Transverse colon (tissue), 4 donors: ENCODE measurements at regions not wholly inside any gene's neighbourhood (a gene's known extent, or its start where the extent isn't known, plus 50 kb on each side); places are given as distances from the start of the nearest gene placed in this dataset.

Experiments used
- DNase-seq: peaks from one replicate; pipeline ENCODE4 v3.0.0-alpha.2; 2019
- H3K27ac ChIP-seq, 4 donors: fragments of 200-600 bp; sonication (generic); 2 replicates each; pipeline ENCODE4 v1.5.1; 2016 to 2018; ENCODE audit warnings: inconsistent platforms in 4 of 4
- H3K27me3 ChIP-seq: fragments of 200-600 bp; sonication (generic); 2 replicates; pipeline ENCODE4 v1.5.1; 2017; ENCODE audit warnings: inconsistent platforms
- H3K36me3 ChIP-seq, 4 donors: fragments of 200-600 bp; sonication (generic); 2 replicates each; pipeline ENCODE4 v1.5.1; 2017 to 2019; ENCODE audit warnings: inconsistent platforms in 4 of 4
- H3K4me1 ChIP-seq, 4 donors: fragments of 200-600 bp; sonication (generic); 2 replicates each; pipeline ENCODE4 v1.5.1; 2017 to 2020; ENCODE audit warnings: inconsistent platforms in 4 of 4
- H3K4me3 ChIP-seq, 4 donors: fragments of 200-600 bp; sonication (generic); 1 replicate in 1 of 4; 2 replicates in 3 of 4; pipeline versions ENCODE4 v1.5.1 to v1.6.1; 2017 to 2019; ENCODE audit warnings: inconsistent platforms in 4 of 4
- H3K9me3 ChIP-seq, 2 donors: fragments of 200-600 bp; sonication (generic); 2 replicates each; pipeline ENCODE4 v1.5.1; 2017 to 2019; ENCODE audit warnings: inconsistent platforms in 2 of 2
- CTCF ChIP-seq, 5 experiments: fragments of 200-600 bp in 3 of 5; fragments of 450-650 bp in 2 of 5; sonication (generic) in 3 of 5; IDR thresholded peaks; 1 replicate in 2 of 5; 2 replicates in 3 of 5; pipeline ENCODE4 v1.5.1; 2016 to 2017; ENCODE audit warnings: antibody characterized with exemption in 5 of 5, inconsistent platforms in 3 of 5, mild to moderate bottlenecking in 2 of 5, moderate library complexity in 1 of 5
- EP300 ChIP-seq: sonication (generic); formaldehyde crosslinking; IDR thresholded peaks from one replicate; pipeline ENCODE4 v1.6.1; 2017; ENCODE audit warnings: antibody characterized with exemption, low read depth
- POLR2A ChIP-seq: fragments of 450-650 bp; IDR thresholded peaks from one replicate; pipeline ENCODE4 v1.6.1; 2016; ENCODE audit warnings: antibody characterized with exemption, mild to moderate bottlenecking, moderate library complexity
- POLR2AphosphoS5 ChIP-seq, 3 donors: sonication (generic); formaldehyde crosslinking; IDR thresholded peaks; one replicate each; pipeline ENCODE4 v1.6.1; 2016; ENCODE audit warnings: antibody characterized with exemption in 3 of 3
- WGBS, 2 donors: methylation state at CpG; one replicate each; pipeline ENCODE4 v1.1.5; 2018; ENCODE audit warnings: low coverage in 1 of 2; 5-methylcytosine and 5-hydroxymethylcytosine counted together
- in situ Hi-C, 4 donors: fragments of 200-750 bp; cut with MboI; loops; one replicate each; pipeline versions ENCODE4 v1.15.0 to v1.15.1; 2017; ENCODE audit warnings: low sequenced_read_pairs in 3 of 4, low pct_ligation_motif_present in 1 of 4, low pct_unique_long_range_greater_than_20kb in 1 of 4
- intact Hi-C: fragments of 100-400 bp; cut with DNase I; formaldehyde crosslinking; loops from one replicate; pipeline ENCODE4 v1.15.1; 2023; ENCODE audit warnings: low total_unique reads

- intact Hi-C loops = no loop called here
- H3K4me3 ChIP-seq = no peak overlapping the region
- no peaks in the 10 kb centered on the region for H3K27me3 ChIP-seq
- no peaks in the 10 kb centered on the region for H3K36me3 ChIP-seq
- TF ChIP-seq EP300 = no peak
- in situ Hi-C loops = no loop called here
- H3K9me3 ChIP-seq = no peaks in the 10 kb centered on the region
- no peak overlapping the region for H3K27ac ChIP-seq
- no peaks in the 10 kb centered on the region for H3K4me1 ChIP-seq
- DNase-seq = no peak
- WGBS, 2 donors = 67 to 73% methylated on average over 1 of the region's 1 CpG
Measured at GRCh38 chr10:36500266-36500665, 625.1 kb upstream of the ANKRD30A start.

DNA sequence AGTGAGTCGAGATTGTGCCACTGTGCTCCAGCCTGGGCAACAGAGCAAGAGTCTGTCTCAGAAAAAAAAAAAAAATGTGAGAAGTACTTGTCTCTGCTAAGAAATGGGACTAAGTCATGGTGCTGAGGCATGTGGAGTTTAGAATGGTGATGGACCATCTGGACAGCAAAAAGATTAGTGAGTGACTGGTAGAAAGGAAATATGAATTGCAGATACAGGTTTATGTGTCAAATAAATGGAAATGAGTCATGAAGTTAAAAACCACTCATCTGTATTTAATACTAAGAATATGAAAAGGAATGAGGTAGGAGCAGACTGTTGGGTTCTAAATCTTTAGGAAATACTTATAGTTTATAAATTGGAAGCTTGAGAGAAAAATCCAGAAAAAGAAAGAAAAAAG is 625.7 kb upstream of the ANKRD30A start:
- no peak overlapping the region for H3K27ac ChIP-seq
- no peak overlapping the region for H3K4me3 ChIP-seq
- intact Hi-C loops = no loop called here
- H3K4me1 ChIP-seq = no peaks in the 10 kb centered on the region
- no peaks in the 10 kb centered on the region for H3K9me3 ChIP-seq
- no peak for TF ChIP-seq CTCF (IDR thresholded peaks at IDR 0.05)
- TF ChIP-seq POLR2A = no peak
- no peaks in the 10 kb centered on the region for H3K27me3 ChIP-seq
- in situ Hi-C loops = no loop called here
- DNase-seq = no peak
- H3K36me3 ChIP-seq = no peaks in the 10 kb centered on the region
- WGBS, 2 donors = 55% methylated on average over 1 of the region's 1 CpG; no CpG with 5 or more reads in 1 of the 2 donors

DNA sequence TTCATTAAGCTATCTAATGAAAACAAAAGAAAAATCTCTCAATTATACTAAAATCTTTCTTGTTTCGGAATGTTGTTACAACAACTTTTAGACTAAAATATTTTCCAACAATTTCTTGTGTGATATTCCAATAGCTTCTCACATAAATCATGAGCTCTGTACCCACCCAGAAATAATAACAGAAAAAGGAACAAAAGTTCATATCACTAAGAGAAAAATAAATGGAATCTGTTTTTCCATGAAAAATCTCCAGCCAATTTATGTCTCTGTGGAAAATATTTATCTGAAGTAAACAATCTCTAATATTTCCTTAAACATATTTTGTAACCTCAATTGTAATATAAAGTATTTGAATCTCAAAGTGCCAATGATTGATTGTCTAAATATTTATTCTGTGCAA is 628.6 kb upstream of the ANKRD30A start:
- Histone ChIP-seq H3K27ac (no peak overlapping the region), H3K27me3 (no peaks in the 10 kb centered on the region), H3K4me3 (no peak overlapping the region), H3K9me3 (no peaks in the 10 kb centered on the region), H3K36me3 (no peaks in the 10 kb centered on the region), H3K4me1 (no peaks in the 10 kb centered on the region)
- in situ Hi-C loops = no loop called here
- no peak for DNase-seq
- intact Hi-C loops = no loop called here
- TF ChIP-seq EP300 (no peak), POLR2A (no peak), POLR2AphosphoS5 (IDR thresholded peaks at IDR 0.05) (no peak), CTCF (IDR thresholded peaks at IDR 0.05) (no peak)
- WGBS, 2 donors = 80 to 90% methylated on average over 1 of the region's 1 CpG

DNA sequence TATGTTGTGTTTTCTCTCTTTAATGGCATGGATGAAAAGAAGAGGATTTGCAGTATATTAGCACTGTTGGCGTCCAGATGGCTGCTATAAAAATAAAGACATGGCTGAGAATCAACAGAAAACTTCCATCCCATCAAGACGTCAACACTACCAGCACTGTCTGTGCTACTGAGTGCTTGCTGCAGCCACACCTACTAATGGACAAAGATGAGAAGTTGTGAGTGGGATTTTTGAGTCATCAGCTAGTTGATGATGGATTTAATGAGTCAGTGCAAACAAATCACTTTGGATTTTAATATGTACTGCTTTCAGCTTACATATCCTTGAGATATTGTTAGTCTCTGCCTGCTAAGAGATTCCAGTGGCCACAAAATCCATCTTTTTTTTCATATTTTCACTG is 631.0 kb upstream of the ANKRD30A start:
- Histone ChIP-seq H3K27ac (no peak overlapping the region), H3K9me3 (no peaks in the 10 kb centered on the region), H3K27me3 (no peaks in the 10 kb centered on the region), H3K4me3 (no peak overlapping the region), H3K4me1 (no peaks in the 10 kb centered on the region), H3K36me3 (no peaks in the 10 kb centered on the region)
- in situ Hi-C loops (no loop called here), intact Hi-C loops (no loop called here)
- no peak for DNase-seq
- 20 to 38% methylated on average over 1 to 2 of the region's 2 CpGs for WGBS, 2 donors
- TF ChIP-seq CTCF (IDR thresholded peaks at IDR 0.05) (no peak), EP300 (no peak), POLR2AphosphoS5 (IDR thresholded peaks at IDR 0.05) (no peak), POLR2A (no peak)

DNA sequence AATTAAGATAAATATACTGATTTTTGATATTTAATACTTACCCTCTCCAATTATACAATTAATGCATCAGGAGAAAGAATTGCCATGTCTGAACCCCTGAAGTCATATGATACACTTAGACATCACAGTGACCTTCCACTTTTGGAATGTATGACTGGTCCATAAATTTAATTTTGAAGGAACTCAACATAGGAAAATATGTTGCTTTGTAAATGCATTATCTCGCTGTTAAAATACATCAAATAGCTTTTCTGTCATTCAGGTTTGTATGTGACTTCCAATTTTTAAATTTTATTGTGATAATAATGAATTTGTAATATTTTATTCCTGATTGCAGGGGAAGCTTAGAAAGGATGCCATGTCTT is 631.9 kb upstream of the ANKRD30A start:
- H3K27me3 ChIP-seq = no peaks in the 10 kb centered on the region
- intact Hi-C loops = no loop called here
- in situ Hi-C loops = no loop called here
- no peaks in the 10 kb centered on the region for H3K9me3 ChIP-seq
- H3K27ac ChIP-seq = no peak overlapping the region
- TF ChIP-seq POLR2AphosphoS5 (IDR thresholded peaks at IDR 0.05) (no peak), POLR2A (no peak), CTCF (IDR thresholded peaks at IDR 0.05) (no peak), EP300 (no peak)
- no peaks in the 10 kb centered on the region for H3K36me3 ChIP-seq
- no peaks in the 10 kb centered on the region for H3K4me1 ChIP-seq
- WGBS, 2 donors = 67 to 78% methylated on average over 1 of the region's 1 CpG
- DNase-seq = no peak
- H3K4me3 ChIP-seq = no peak overlapping the region
